SK-N-SH (cell line): ENCODE measurements at regions not wholly inside any gene's neighbourhood (a gene's known extent, or its start where the extent isn't known, plus 50 kb on each side); places are given as distances from the start of the nearest gene placed in this dataset.
A peak's percentile ranks its signal among the peaks of the same experiment; 100 is the strongest.

Experiments used
- EP300 ChIP-seq, 2 experiments: IDR thresholded peaks; 2 replicates each; pipeline versions ENCODE4 v1.4.0 to v1.6.1; 2012; ENCODE audit warnings: borderline replicate concordance in 1 of 2, low read depth in 1 of 2, low read length in 1 of 2
- EZH2phosphoT487 ChIP-seq: fragments of 200-600 bp; sonication (generic); IDR thresholded peaks from 2 replicates; pipeline ENCODE4 v1.6.1; 2017; ENCODE audit warnings: low read depth, mixed run types, mild to moderate bottlenecking, antibody characterized with exemption, moderate library complexity, borderline replicate concordance
- GABPA ChIP-seq: IDR thresholded peaks from 2 replicates; pipeline ENCODE4 v1.4.0; 2012; ENCODE audit warnings: low read depth, mild to moderate bottlenecking
- GATA2 ChIP-seq: sonication (generic); formaldehyde crosslinking; IDR thresholded peaks from 2 replicates; pipeline ENCODE4 v1.5.0; 2020; ENCODE audit warnings: mild to moderate bottlenecking, missing genetic modification reagents
- JUND ChIP-seq: IDR thresholded peaks from 2 replicates; pipeline ENCODE4 v1.4.0; 2012
- MXI1 ChIP-seq: IDR thresholded peaks from 2 replicates; pipeline ENCODE4 v1.6.1; 2012; ENCODE audit warnings: mild to moderate bottlenecking, low read depth, low read length, improper control_type of control experiment
- NRF1 ChIP-seq: IDR thresholded peaks from 2 replicates; pipeline ENCODE4 v1.6.1; 2012; ENCODE audit warnings: low read depth, mild to moderate bottlenecking, low read length
- POLR2AphosphoS5 ChIP-seq: IDR thresholded peaks from 2 replicates; pipeline ENCODE4 v1.6.1; 2012; ENCODE audit warnings: low read depth, low read length
- RAD21 ChIP-seq: IDR thresholded peaks from 2 replicates; pipeline ENCODE4 v1.6.1; 2012; ENCODE audit warnings: mild to moderate bottlenecking, low read length
- RFX5 ChIP-seq: IDR thresholded peaks from 2 replicates; pipeline ENCODE4 v1.6.1; 2012; ENCODE audit warnings: mild to moderate bottlenecking, improper control_type of control experiment, low read length
- YY1 ChIP-seq: IDR thresholded peaks from 2 replicates; pipeline ENCODE4 v1.4.0; 2012; ENCODE audit warnings: low read depth, mild to moderate bottlenecking
- TF ChIP-seq, protein P1 (sequence below): IDR thresholded peaks from 2 replicates; pipeline ENCODE4 v1.4.0; 2012; ENCODE audit warnings: low read depth
- TF ChIP-seq, protein P2 (sequence below): fragments of 200-600 bp; sonication (generic); IDR thresholded peaks from 2 replicates; pipeline ENCODE4 v1.6.1; 2017; ENCODE audit warnings: antibody characterized with exemption, mild to moderate bottlenecking, moderate library complexity
- TF ChIP-seq, protein P3 (sequence below): fragments of 150-350 bp; IDR thresholded peaks from 2 replicates; pipeline ENCODE4 v1.6.1; 2016; ENCODE audit warnings: mild to moderate bottlenecking, low read depth, low read length

DNA sequence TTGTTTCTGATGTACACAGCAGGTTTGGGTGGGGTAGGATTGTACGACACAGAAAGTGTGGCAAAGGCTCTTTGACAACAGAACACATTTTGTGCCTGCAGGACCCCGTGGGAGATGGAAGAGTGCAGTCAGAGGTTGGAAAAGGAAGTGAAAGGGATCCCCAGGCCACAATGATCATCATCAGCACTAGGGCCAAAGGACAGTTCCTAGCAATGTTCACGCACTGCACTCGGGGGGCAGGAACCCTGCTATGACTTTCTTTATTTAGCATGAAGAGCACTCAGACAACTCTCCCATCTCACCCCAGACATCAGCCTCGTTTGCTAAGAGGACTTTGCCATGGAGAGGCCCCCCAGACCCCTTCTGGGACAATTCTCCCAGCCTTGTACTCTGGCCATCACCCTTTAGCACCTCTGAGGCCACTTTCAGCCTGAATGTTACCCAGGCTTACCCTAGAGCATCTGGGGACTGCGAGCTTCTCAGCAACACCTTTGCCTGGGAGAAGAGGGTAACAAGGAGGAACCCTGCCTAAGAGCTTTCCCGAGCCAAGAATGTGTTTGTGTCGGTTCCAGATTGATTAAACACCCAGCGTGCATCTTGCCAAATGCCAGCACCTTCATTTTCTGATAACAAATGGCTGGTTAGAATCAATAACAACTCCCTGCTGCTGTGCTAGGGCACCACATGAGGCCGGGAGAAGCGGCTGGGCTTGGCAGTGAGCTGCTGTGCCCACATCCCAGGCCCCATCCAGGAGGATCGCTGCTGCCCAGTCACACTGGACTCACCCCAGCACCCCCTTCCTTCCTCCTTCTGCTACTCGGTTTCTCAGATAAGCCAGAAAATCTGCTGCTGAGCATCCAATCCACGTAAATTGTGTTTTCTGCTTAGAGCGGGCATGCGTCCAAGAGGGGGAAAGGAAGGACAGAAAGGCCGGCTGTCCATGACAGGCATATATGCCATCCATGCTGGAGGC is 633.1 kb downstream of the AJAP1 start:
- TF ChIP-seq, protein P1, sequence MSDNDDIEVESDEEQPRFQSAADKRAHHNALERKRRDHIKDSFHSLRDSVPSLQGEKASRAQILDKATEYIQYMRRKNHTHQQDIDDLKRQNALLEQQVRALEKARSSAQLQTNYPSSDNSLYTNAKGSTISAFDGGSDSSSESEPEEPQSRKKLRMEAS = no peak
- no peak for TF ChIP-seq NRF1
- TF ChIP-seq, protein P2, sequence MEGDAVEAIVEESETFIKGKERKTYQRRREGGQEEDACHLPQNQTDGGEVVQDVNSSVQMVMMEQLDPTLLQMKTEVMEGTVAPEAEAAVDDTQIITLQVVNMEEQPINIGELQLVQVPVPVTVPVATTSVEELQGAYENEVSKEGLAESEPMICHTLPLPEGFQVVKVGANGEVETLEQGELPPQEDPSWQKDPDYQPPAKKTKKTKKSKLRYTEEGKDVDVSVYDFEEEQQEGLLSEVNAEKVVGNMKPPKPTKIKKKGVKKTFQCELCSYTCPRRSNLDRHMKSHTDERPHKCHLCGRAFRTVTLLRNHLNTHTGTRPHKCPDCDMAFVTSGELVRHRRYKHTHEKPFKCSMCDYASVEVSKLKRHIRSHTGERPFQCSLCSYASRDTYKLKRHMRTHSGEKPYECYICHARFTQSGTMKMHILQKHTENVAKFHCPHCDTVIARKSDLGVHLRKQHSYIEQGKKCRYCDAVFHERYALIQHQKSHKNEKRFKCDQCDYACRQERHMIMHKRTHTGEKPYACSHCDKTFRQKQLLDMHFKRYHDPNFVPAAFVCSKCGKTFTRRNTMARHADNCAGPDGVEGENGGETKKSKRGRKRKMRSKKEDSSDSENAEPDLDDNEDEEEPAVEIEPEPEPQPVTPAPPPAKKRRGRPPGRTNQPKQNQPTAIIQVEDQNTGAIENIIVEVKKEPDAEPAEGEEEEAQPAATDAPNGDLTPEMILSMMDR = no peak
- TF ChIP-seq POLR2AphosphoS5 = no peak
- TF ChIP-seq RFX5 = no peak
- TF ChIP-seq, protein P3, sequence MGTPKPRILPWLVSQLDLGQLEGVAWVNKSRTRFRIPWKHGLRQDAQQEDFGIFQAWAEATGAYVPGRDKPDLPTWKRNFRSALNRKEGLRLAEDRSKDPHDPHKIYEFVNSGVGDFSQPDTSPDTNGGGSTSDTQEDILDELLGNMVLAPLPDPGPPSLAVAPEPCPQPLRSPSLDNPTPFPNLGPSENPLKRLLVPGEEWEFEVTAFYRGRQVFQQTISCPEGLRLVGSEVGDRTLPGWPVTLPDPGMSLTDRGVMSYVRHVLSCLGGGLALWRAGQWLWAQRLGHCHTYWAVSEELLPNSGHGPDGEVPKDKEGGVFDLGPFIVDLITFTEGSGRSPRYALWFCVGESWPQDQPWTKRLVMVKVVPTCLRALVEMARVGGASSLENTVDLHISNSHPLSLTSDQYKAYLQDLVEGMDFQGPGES = no peak
- peak in 1 of 2 experiments; percentile 33; a peak in 1 of 4 replicates for TF ChIP-seq EP300 (IDR thresholded peaks at IDR 0.05; ENCODE audit: borderline replicate concordance in 1 of 2, low read depth in 1 of 2, low read length in 1 of 2)
- TF ChIP-seq GABPA = no peak
- TF ChIP-seq YY1 = no peak
- no peak; the same call in 1 of the 2 replicates for TF ChIP-seq MXI1
- peak; percentile 65; the same call in 1 of the 2 replicates for TF ChIP-seq GATA2 (CRISPR knock-in tag)
- no peak for TF ChIP-seq RAD21
- no peak for TF ChIP-seq JUND
- TF ChIP-seq EZH2phosphoT487 = no peak
